HG02642 (cell line): ENCODE measurements at regions not wholly inside any gene's neighbourhood (a gene's known extent, or its start where the extent isn't known, plus 50 kb on each side); places are given as distances from the start of the nearest gene placed in this dataset.
"Not testable (repeated sequence)": the region's sequence is repeated elsewhere in the genome, so short reads cannot be mapped to it uniquely, and the experiment has no call there.

Experiments used
- ATAC-seq: cut with Tn5 transposase; IDR thresholded peaks from one replicate; pipeline ENCODE4 v1.9.1; 2021; ENCODE audit warnings: mild to moderate bottlenecking; ENCODE audit not compliant: unreplicated experiment, poor library complexity

DNA sequence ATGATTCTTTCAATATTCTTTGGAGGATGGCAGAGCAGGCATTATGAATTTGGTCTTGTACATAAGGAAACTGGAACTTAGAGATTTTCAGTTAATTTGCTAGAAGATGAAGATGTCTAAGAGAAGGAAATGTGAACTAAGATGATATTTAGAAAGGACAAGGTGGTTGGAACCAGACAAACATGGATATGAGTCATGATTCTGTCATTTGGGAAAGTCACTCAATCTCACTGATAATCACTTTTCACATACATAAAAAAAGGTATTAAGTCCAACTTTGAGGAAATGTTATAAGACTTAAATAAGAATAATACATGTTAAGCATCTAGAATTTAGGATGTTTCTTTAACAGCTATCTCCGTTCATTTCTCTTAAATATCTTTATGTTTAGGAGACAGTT is 315.1 kb upstream of the COX7C start:
- ATAC-seq, result not testable (repeated sequence)

DNA sequence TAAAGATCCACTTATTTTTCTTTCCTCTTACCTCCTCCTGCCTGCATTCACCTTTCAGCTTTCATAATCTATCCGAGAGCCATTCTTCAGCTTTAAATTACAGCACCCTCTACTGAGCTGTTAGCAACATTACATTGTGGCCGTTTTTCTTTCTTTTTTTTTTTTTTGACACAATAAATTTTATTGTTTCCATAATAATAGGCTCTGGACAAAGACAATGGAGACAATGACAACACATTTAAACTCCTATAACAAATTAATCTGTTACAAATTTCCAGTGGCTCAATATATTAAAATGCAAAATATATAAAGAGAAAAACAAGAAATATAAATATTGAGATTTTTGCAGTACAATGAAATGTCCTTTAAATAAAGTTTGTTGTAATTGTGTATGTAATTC is 312.7 kb upstream of the COX7C start:
- peak; percentile 63 for ATAC-seq

GRCh38 chr5:86314951-86315350 is 302.8 kb upstream of the COX7C start:
- no peak for ATAC-seq

DNA sequence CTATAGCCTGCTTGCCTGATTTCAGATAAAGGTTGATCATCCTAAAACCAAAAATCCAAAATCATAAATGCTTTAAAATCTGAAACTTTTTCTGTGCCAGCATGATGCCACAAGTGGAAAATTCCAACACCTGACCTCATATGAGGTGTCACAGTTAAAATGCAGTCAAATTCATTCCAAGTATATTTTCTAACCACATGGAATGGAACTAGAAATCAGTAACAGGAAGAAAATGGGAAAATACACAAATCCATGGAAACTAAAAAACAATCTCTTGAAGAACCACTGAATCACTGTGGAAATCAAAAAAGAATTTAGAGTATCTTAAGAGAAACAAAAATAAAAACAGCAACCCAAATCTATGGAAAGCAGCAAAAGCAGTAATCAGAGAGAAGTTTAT is 297.5 kb upstream of the COX7C start:
- ATAC-seq, result no peak

GRCh38 chr5:86329318-86329717 is 288.4 kb upstream of the COX7C start:
- ATAC-seq, result no peak

DNA sequence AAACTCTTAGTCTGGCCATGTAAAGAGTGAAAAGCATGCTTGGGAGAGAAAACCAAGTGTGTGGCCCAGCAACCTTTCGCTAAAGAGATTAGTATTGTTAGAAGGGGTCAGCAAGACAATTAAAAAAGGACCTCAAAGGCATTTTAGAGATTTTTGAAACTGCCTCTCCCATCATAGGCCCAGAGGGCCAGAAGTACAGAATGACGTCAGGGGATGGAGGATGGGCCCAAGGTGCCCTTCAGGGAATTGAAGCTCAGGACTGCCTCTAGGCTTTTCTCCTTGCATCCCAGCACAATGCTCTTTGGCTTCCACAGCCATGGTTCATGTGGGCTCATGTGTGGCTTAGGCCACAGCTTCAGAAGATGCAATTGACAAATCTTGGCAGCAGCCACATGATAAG is 287.0 kb upstream of the COX7C start:
- ATAC-seq, result no peak

- ATAC-seq, result no peak
Measured at GRCh38 chr5:86332851-86333250, 284.9 kb upstream of the COX7C start.

GRCh38 chr5:86337667-86338460 is 279.9 kb upstream of the COX7C start:
- no peak for ATAC-seq

DNA sequence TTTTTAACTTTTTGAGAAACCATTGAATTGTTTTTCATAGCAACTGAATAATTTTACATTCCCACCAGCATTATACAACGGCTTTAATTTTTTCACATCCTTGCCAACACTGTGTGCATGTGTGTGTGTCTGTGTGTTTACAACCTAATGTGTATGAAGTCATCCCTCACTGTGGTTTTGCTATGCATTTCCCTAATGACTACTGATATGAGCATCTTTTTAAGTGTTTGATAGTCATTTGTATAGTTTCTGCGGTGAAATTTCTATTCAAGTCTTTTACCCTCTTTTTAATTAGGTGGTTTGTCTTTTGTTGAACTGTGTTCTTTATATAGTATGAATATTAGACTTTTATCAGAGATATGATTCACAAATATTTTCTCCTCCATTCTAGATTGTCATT is 263.1 kb upstream of the COX7C start:
- ATAC-seq, result peak; percentile 59

- ATAC-seq, result no peak
Measured at GRCh38 chr5:86360801-86361200, 256.9 kb upstream of the COX7C start.

- ATAC-seq, result no peak
Measured at GRCh38 chr5:86371061-86371460, 246.7 kb upstream of the COX7C start.

GRCh38 chr5:86374611-86375010 is 243.1 kb upstream of the COX7C start:
- no peak for ATAC-seq

GRCh38 chr5:86376214-86376613 is 241.5 kb upstream of the COX7C start:
- no peak for ATAC-seq

GRCh38 chr5:86403190-86403589 is 214.6 kb upstream of the COX7C start:
- ATAC-seq, result no peak

DNA sequence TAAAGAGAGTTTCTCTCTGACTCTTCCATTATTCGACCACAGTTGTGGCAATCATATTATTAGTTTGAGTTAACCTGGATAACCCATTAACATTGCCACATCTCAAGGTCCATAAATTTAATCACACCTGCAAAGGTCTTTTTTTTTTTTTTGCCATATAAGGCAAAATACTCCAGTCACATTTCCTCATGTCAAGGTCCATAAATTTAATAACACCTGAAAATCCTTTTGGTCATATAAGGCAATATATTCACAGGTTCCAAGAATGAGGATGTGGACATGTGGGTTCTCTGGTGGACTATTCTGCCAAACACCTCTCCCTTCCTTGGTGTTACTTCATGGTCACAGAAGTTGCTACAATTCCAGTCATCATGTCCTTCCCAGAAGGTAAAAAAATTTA is 213.5 kb upstream of the COX7C start:
- no peak for ATAC-seq

GRCh38 chr5:86407711-86408110 is 210.0 kb upstream of the COX7C start:
- no peak for ATAC-seq

- no peak for ATAC-seq
Measured at GRCh38 chr5:86411596-86411995, 206.1 kb upstream of the COX7C start.

- no peak for ATAC-seq
Measured at GRCh38 chr5:86427158-86427557, 190.6 kb upstream of the COX7C start.

DNA sequence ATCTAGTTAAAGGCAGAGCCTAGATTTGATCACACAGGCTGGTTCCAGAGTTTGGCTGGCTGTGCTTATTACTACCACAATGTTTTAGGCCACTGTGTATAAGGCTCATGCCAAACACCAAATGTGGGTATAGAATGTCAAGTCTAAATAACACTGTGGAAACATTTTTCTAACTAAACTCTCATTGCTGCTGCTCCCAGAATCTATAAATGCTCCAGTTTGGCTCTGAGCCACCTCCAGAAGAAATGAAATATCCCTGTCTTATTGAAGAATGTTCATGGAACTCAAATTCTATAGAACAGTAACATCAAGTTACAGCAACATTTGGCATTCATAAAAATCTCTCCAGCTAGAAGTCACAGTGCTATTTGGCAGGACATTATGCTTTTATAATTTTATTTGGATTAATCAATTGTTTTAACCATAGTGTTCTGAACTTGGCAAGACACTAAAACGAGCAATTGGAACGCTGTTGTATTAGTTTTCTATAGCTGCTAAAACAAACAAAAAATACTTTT is 178.1 kb upstream of the COX7C start:
- no peak for ATAC-seq

GRCh38 chr5:86442036-86442745 is 175.6 kb upstream of the COX7C start:
- ATAC-seq, result no peak

DNA sequence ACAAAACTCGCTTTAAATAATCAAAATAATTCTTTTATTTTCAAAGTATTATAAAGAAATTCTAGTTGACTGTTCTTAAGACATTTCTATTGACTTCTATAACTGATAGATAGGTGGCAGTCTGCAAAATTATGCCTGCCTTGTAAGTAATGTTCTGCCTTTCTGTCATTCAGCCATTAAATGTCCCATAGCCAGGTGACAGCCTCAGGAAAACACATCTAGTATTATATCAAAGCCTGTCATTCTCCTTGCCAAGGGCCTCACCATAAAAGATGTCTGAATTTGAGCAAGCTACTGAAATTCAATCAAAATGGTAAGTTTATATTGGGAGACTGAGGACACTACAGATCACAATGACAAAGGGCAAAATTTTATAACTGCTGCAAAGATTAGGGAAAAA is 170.4 kb upstream of the COX7C start:
- ATAC-seq, result no peak

DNA sequence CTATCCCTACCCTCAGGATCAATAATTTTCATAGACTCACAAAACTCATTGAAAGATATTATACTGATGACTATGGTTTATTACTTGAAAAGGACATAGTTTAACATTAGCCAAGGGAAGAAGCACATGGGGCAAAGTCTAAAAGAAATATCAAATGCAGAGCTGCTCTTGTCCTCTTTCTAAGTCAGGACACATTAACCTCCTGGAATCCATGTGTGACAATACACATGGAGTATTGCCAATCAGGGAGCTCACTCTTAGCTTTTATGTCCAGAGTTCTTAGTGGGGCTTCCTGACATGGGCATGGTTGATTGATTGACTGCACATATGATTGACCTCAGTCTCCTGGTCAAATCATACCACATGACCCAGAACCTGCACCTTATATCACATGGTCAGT is 165.5 kb upstream of the COX7C start:
- no peak for ATAC-seq
